GM19438 (cell line): ENCODE measurements at regions not wholly inside any gene's neighbourhood (a gene's known extent, or its start where the extent isn't known, plus 50 kb on each side); places are given as distances from the start of the nearest gene placed in this dataset.
A peak's percentile ranks its signal among the peaks of the same experiment; 100 is the strongest.
"Not testable (repeated sequence)": the region's sequence is repeated elsewhere in the genome, so short reads cannot be mapped to it uniquely, and the experiment has no call there.

Experiments
- ATAC-seq: cut with Tn5 transposase; IDR thresholded peaks from one replicate; pipeline ENCODE4 v1.9.1; 2021; ENCODE audit warnings: low read depth; ENCODE audit not compliant: unreplicated experiment

- ATAC-seq: no peak
Measured at GRCh38 chr6:26232306-26232939, 132.6 kb upstream of the BTN3A2 start.

GRCh38 chr6:26232940-26233648 lies 131.9 kb upstream of the BTN3A2 start:
- peak; percentile 21 for ATAC-seq

GRCh38 chr6:26233649-26234420 lies 131.2 kb upstream of the BTN3A2 start:
- peak; percentile 43 for ATAC-seq

- ATAC-seq: peak; percentile 42
Measured at GRCh38 chr6:26234421-26235301, 130.3 kb upstream of the BTN3A2 start.

GRCh38 chr6:26235302-26235670 lies 129.7 kb upstream of the BTN3A2 start:
- no peak for ATAC-seq

- ATAC-seq: not testable (repeated sequence)
Measured at GRCh38 chr6:26239415-26239814, 125.6 kb upstream of the BTN3A2 start.

- ATAC-seq: peak; percentile 67
Measured at GRCh38 chr6:26240157-26241032, 124.6 kb upstream of the BTN3A2 start.

GRCh38 chr6:26241033-26241895 lies 123.7 kb upstream of the BTN3A2 start:
- ATAC-seq: peak; percentile 16

- no peak for ATAC-seq
Measured at GRCh38 chr6:26243132-26243531, 121.9 kb upstream of the BTN3A2 start.

- no peak for ATAC-seq
Measured at GRCh38 chr6:26243752-26244151, 121.2 kb upstream of the BTN3A2 start.

GRCh38 chr6:26246058-26246457 lies 118.9 kb upstream of the BTN3A2 start:
- no peak for ATAC-seq

- no peak for ATAC-seq
Measured at GRCh38 chr6:26246553-26246952, 118.4 kb upstream of the BTN3A2 start.

GRCh38 chr6:26249707-26249956 lies 115.4 kb upstream of the BTN3A2 start:
- ATAC-seq: peak; percentile 20

- peak; percentile 38 for ATAC-seq
Measured at GRCh38 chr6:26249957-26250697, 114.9 kb upstream of the BTN3A2 start.

- no peak for ATAC-seq
Measured at GRCh38 chr6:26250698-26251044, 114.3 kb upstream of the BTN3A2 start.

- ATAC-seq: no peak
Measured at GRCh38 chr6:26251354-26252076, 113.5 kb upstream of the BTN3A2 start.

GRCh38 chr6:26252077-26252472 lies 112.9 kb upstream of the BTN3A2 start:
- no peak for ATAC-seq

- ATAC-seq: no peak
Measured at GRCh38 chr6:26254724-26255123, 110.3 kb upstream of the BTN3A2 start.
